Left lobe of liver (tissue), 2 donors: ENCODE measurements at regions not wholly inside any gene's neighbourhood (a gene's known extent, or its start where the extent isn't known, plus 50 kb on each side); places are given as distances from the start of the nearest gene placed in this dataset.
"Not testable (repeated sequence)": the region's sequence is repeated elsewhere in the genome, so short reads cannot be mapped to it uniquely, and the experiment has no call there.

Experiments
- ATAC-seq: fragments of 200-7000 bp; cut with Tn5 transposase; one replicate; pipeline ENCODE4 v1.9.1; 2020; ENCODE audit warnings: mild to moderate bottlenecking, moderate library complexity
- DNase-seq: peaks from one replicate; pipeline ENCODE4 v3.0.0-alpha.2; 2020; ENCODE audit warnings: low spot score
- donor health status: DM: no; HTN: no; CAD: no; lungs with moderate emphysema.
- donor health status: DM: no; HTN: yes; CAD: no.

DNA sequence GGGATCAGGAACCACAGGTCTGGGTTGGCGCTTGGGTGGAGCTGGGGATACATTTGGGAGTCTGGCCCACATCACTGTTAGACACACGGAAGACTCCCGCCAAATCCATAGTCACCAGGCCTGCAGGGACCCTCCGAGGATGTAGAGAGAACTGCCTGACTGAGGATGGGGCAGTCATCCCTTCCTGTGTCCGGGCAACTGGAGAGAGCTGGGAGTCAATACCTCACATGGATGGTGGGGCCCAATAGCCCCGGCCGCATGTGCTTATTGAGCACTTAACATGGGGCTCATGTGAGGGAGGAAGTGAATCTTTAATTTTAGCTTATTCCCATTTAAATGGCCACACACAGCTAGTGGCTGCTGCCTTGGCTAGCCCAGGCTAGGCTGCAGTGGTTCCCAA lies 124.5 kb downstream of the TLR5 start:
- ATAC-seq: no peak
- DNase-seq: no peak

DNA sequence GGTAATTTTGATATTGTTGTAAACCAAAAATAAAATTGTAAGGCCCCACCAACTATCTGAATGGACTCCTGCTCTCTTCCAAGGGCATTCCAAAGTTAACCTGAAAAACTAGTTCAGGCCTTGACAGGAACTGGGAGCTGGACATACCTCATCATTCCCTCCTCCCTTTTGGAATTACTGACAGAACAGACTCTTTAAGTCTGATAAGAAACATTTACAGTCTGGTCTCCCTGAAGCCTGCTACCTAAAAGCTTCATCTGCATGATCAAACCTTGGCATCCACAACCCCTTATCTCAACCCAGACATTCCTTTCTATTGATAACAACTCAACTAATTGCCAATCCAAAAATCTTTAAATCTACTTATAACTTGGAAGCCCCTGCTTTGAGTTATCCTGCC lies 123.8 kb downstream of the TLR5 start:
- ATAC-seq (no peak), DNase-seq (no peak)

DNA sequence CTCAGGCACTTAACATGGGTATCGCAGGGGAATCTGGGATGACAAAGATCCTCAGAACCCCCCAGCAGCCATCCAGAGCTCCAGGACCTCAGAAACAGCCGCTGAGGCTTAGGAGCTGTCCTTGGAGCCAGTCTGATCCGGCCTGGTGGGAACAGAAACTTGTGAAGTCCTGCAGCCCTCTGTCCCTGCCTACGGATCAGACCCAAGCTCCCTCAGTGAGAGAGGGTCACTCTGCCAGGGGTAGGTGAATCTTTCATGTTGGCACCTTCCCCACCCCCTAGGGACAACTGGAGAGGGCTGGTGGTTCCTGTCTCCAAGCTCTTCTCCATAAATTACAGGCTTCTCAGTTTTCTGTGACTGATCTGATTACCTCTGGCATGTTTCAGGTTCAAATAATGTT lies 122.3 kb downstream of the TLR5 start:
- no peak for ATAC-seq
- no peak for DNase-seq

DNA sequence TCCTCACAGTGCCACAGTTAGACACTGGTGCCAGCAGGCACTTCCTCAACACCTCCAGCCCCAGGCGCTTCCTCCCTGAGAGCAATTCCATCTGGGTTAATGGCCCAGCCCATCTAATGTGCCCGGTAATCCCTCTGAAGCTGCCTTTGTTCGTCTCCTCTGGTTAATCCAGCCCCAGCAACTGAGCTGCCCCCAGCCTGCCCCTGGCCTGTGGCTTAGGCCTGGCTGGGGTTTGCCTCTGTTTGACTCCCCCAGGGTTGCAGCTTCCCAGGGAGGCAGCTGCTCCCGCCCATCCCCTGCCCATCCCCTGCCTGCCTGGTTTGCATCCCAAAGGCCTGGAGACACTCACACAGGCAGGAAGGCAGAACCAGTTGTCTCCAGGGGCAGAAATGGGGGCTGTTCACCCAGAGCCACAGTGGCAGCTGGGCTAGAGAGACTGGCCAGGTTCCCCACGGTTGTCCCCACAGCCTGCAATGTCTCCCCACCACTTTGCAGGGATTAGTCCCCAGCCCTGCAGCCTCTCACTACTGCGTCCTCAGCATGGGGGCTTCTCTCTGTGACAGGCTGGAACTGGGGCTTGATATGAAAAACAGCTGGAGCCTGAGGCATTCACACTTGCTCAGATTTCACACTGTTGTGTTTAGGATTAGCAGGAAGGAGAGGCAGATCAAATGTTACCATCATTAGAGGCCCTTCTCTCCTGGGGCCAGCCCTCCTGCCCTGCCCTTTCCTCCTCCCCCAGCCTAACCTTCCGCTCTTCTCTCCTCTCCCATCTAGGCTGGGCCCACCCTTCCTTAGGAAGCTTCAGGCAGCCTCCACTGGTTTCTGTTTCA lies 120.2 kb downstream of the TLR5 start:
- no peak for DNase-seq
- no peak for ATAC-seq

DNA sequence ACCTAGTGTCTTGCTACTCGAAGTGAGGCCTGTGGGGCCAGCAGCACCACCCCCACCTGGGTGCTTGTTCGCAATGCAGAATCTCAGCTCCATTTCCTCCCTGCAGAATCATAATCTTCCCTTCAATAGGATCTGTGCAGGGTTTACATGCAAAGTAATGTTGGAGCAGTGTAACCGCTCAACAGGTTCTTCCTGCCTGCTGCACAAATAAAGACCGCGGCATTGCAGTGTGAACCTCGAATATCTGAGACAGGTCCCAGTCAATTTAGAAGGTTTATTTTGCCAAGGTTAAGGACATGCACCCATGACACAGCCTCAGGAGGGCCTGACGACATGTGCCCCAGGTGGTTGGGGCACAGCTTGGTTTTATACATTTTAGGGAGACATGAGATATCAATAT lies 119.2 kb downstream of the TLR5 start:
- ATAC-seq (no peak), DNase-seq (no peak)

DNA sequence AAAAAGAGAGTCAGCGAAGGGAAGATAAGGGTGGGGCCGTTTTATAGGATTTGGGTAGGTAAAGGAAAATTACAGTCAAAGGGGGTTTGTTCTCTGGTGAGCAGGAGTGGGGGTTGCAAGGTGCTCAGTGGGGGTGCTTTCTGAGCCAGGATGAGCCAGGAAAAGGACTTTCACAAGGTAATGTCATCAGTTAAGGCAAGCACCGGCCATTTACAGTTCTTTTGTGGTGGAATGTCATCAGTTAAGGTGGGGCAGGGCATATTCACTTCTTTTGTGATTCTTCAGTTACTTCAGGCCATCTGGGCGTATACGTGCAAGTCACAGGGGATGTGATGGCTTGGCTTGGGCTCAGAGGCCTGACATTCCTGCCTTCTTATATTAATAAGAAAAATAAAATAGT lies 118.6 kb downstream of the TLR5 start:
- DNase-seq, ATAC-seq: not testable (repeated sequence)

DNA sequence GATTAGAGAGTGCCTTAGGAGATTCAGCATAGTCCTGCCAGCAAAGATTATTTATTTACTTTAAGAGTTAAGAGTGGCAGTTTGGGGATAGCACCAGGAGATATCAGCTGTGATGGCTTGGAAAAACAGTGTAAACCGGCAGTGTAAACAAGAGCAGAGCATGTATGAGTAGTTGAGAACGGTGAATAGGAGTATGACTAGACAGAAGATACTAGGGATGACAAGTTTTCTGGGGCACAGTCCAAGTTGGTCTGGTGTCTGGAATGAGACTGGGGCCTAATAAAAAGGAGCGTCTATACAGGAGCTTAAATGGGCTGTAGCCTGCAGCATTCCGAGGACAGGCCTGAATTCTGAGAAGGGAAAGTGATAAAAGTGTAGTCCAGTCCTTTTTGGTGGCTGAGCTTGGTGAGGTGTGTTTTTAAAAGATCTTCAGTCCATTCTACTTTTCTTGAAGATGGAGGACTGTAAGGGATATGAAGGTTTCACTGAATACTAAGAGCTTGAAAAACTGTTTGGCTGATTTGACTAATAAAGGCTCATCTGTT lies 117.8 kb downstream of the TLR5 start:
- DNase-seq, ATAC-seq: not testable (repeated sequence)

DNA sequence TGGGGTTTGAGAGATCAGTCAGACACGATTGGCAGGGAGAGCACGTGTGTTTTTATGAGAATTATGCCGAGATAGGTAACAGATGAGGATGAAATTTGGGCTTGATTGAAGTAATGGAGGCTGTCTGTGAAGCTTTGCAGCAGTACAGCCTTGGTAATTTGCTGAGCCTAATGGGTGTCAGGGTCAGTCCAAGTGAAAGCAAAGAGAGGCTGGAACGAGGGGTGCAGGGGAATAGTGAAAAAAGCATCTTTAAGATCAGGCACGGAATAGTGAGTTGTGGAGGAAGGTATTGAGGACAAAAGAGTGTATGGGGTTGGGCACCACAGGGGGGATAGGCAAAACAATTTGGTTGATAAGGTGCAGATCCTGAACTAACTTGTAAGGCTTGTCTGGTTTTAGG lies 116.4 kb downstream of the TLR5 start:
- ATAC-seq, DNase-seq: not testable (repeated sequence)

DNA sequence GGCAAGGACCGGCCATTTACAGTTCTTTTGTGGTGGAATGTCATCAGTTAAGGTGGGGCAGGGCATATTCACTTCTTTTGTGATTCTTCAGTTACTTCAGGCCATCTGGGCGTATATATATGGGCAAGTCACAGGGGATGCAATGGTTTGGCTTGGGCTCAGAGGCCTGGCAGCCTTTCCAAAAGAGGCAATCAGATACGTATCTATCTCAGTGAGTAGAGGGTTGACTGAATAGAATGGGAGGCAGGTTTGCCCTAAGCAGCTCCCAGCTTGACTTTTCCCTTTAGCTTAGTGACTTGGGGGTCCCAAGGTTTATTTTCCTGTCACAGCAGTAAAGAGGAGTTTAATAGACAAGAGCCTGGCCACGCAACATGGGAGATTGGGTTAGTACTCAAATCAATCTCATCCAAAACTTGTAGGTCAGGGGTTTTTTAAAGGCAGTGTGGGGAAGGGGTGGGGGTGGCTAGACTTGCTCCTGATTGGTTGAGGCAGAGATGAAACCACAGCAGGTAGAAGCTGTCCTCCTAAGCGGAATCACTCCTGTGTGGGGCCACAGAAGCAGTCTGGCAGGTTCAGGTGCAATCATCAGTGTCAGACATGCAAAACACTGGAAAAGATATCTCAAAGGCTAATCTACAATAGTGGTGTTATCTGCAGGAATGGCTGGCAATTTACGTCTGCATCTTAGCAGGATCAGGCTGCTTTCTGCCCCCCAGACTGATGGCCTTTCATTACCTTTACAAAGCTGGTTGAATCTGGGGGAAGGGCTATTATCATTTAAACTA lies 112.9 kb downstream of the TLR5 start:
- no peak for ATAC-seq

DNA sequence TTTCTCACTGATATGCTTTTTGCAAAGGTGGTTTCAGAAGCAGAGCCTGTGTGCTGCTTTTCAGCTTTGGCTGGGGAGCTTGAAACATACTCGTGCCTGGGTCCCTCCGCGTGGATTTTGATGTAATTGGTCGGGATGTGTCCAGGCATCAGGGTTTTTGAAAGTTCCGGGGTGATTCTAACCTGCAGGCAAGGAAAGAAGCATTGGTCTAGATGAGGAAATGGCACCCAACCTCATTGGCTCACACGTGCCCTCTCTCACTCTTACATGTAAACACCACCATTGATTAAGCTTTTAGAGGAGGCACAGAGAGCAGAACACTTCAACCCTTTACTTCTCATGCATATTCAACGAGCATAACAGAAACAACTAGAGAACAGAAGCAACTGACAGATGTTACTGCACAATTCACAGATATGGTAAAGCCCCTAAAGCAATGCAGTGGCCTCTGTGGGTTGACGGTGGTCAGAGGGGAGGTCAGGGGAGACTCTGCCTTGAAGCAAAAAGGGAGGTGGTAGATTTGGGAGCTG lies 112.1 kb downstream of the TLR5 start:
- DNase-seq (no peak), ATAC-seq (no peak)

More for the DNA sequence above, 112.9 kb downstream of the TLR5 start:
- DNase-seq: no peak

DNA sequence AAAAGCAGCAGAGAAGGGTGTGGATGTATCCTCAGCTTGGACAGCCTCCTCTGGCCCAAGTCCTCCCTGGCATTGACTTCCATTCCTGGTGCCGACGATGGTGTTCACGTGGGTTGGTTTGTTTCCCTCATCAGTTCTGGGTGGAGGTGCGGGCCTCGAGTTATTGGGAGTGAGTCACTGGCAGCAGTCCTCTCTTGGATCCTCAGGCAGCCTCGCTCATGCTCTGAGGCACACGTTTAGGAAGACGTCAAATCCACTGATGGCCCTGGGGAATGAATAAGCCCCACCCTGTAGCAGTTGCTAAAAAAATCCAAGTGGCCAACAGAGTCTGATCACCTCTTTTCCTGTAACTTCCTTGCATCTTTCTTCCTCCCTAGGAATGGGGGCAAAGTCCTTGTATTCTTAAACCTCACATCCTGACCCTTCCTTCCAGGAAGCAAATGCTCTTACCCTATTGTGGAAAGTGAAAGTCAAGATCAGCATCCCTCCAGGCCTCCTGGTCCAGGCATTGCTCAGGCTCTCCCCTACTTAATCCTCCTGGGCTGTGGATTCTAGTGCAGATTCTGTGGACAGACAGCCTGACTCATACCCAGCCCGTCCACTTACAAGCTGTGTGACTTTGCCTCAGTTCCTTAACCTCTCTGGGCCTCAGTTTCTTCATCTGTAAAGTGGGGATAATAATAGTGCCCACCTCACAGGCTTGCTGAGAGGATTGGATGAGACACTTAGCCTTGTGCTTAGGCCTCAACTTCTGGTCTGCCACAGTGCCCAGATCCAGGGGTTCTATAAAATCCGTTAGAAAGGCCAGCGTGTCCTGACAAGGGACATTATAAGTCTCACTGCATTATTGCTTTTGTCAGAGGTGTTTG lies 111.1 kb downstream of the TLR5 start:
- DNase-seq: no peak

DNA sequence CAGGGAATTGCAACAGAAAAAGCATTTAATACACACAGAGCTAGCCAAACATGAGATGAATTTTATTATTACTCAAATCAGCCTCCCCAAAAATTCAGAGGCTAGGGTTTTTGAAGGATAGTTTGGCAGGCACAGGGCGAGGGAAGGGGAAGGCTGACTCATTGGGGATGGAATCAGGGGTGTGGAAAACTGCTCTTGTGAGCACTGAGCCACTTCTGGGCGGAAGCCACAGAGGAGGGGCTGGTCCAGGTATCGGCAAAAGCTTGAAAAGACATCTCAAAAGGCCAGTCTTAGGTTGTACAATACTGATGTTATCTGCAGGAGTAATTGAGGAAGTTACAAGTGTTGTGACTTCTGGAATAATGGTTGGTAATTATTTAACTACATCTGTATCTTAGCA lies 109.4 kb downstream of the TLR5 start:
- DNase-seq: no peak

More for the DNA sequence above, 111.1 kb downstream of the TLR5 start:
- ATAC-seq: no peak

DNA sequence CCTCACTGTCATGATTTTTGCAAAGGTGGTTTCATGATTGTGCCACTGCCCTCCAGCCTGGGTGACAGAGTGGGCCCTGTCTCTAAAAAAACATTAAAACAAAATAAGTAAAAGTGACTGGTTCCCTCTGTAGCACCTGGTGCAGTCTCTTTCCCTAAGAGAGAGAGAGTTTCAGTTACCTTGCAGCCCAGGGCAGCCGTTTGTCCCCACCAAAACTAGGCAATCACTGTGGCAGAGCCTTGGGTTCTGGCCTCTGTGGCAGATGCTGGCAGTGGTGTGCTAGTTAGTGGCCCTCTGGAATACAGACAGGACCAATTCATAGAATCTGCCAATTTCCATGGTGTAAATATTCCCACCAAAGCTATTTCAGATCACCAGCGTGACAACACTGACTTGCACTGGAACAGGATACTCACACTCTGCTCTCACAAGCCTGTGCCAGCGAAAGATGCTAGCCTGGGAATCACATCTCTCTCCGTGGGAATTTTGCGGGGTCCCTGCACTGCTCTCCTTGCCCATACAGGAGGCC lies 108.7 kb downstream of the TLR5 start:
- no peak for DNase-seq
- ATAC-seq: no peak

More for the DNA sequence above, 109.4 kb downstream of the TLR5 start:
- ATAC-seq: no peak

DNA sequence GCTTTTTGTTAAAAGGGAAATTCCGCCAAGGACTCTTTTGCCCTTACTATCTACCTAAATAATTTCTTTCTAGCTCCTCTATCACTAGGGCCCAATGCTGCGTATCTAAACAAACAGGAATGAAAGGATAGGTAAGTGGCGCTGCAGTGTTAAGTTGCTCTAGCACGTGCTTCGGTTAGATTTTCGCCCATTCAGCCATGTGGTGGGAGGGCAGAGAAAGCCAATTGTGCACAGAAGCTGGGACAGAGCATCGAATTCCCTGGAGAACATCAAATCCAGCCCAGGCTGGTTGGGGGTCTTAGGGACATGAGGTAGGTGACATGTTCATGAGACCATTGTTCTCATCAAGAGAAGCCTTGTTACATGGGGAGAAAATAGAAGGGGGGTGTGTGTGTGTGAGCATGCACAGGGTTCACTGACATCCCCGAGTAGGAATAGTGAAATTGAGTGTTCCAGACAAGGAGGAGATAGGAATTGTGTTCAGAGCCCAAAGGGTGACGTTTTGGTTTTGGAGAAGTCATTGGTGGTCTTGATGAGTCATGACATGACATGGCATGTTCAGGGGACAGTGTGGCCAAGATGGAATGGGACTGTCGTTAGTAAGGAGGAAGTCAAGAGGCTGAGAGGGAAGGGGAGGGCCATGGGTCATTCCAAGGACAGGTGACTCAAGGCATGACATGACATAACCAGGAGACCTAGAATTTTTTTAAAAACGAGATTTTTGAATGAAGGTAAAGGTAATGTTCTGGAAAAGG lies 107.1 kb downstream of the TLR5 start:
- ATAC-seq (no peak), DNase-seq (no peak)

DNA sequence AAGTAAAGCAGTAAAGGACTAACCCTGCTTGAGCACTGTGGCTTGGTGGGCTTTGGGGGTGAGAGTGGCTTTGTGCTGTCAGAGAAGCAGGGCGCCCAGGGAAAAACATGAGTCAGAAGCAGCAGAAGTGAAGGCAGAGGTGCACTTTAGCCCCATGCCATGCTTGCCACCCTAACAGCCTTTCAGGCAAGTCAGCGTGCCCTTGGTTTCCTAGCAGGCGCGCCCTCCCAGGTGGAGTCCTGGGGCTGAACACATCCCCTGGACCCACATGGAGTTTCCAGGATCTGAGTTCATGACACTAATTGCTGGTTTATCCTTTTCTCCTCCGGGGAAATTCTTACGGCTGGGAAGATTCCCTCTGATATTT lies 106.6 kb downstream of the TLR5 start:
- DNase-seq (no peak), ATAC-seq (no peak)

DNA sequence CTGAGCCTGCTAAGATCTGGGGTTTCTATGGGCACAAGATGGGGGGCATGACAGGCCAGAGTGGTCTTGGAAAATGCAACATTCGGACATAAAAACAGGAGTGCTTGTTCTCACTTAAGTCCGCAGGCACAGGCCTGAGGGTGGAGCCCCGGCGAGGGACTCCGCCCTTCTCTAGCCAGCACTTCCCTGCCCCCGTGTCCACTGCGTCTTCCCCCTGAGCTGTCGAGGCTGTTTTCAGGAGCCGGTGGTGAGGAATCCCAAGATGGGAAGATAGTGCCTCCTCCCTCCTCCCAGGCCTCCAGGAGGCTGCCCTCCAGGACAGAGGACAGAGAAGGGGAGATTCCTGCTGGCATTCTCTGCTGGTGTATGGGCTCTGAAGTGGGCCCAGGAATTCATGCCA lies 105.2 kb downstream of the TLR5 start:
- no peak for DNase-seq
- ATAC-seq: no peak

DNA sequence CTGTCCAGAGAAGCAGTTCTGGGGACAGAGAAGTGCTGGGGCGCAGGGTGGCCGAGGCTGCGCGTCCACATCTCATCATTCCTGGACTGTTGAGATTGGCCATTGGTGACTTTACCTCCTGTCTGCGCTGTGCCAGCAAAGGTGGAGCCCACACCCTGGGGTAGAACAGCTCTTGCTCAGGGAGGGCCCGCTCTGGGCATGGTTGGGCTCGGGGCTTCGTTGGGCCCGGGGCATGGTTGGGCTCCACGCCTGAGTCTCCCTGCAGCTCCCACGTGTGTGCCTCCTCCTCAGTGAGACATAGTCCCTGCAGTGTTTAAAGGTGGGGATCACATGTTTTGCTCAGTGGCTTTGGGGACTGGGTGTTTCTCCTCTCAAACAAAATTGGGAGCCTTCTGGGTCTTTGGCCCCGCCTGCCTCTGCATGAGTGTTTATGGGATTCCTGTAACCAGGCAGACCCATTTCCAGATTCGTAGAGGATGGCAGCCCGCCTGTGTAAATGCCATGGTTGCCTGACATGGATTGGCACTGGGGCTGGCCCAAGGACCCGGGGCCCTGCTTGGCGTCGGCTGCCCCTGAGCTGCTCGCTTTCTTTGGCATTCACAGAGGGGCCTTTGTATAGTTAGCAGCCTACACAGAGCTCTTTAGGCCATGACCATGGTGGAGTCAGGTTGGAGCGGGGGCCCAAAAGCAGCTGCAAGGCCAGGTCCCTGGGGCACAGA lies 104.6 kb downstream of the TLR5 start:
- ATAC-seq (no peak), DNase-seq (no peak)

DNA sequence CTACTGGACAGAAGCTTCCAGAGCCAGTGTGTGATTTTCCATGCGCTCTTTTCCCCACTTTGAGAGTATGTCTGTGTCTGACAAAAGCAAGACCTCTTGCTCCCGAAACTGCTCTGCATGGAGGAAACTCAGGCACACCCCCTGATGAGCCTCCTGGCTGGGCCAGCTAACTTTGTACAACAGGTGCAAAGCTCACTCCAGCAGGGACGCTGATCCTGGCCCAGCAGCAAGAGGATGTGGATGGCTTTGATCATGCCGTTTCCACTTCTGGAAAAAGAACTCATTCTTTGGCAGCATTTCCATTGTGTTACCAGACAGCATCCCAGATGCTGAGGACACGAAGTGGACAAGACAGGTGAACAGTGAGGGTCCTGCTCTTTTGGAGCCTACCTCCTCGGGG lies 103.1 kb downstream of the TLR5 start:
- DNase-seq (peak; percentile 66), ATAC-seq (peak; percentile 94)

DNA sequence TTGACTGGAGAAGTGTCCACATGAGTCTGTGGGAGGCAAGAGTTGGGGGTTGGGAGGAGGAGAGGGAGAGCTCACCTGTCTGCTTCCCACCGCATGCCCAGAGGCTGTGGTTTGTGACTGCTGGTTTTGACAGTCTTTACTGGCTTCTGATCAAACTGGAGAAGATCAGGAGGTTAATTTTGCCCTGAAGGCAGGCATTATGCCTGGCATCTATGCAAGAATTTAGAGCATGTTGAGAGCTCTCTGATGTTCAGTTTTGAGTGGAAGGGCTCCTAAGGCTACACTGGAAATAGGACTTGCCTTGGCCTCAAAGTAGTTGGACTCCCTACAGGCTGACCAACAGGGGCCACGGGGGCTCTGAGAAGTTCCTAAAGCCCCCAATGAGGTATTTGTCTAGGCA lies 101.6 kb downstream of the TLR5 start:
- ATAC-seq (no peak), DNase-seq (no peak)
